ENCODE measurements at regions not wholly inside any gene's neighbourhood (a gene's known extent, or its start where the extent isn't known, plus 50 kb on each side); places are given as distances from the start of the nearest gene placed in this dataset.

DNA sequence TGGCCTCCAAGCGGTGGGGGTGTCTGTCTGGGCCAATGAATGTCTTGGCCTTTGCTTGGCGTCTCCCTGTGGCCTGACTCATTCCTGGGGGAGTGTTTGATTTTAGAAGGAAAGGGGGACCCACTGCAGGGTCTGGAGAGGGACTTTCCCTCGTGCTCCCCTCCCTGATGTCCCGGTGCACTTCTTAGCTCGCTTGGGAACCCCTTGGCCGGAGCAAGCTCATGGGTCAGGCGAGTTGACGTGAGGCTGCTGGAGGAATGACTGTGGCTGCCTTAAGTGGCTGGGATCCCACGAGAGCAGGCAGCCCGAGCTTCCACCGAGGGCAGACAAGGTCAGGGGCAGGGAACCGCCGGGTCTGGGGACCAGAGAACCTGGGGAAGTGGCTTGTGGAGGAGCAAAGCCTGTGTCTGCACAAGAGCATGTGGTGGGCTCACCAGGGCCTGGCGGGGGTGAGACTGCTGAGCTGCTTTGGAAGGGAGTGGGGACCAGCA, 218.4 kb upstream of the C14orf180 start:
- DNase-seq (ENCODE audit: low read depth): no peak
- no peak overlapping the region for H3K4me3 ChIP-seq (ENCODE audit: low read depth, low read length)
- TF ChIP-seq CTCF (IDR thresholded peaks at IDR 0.05; ENCODE audit: control insufficient read depth, extremely low read depth, insufficient read depth): no peak

DNA sequence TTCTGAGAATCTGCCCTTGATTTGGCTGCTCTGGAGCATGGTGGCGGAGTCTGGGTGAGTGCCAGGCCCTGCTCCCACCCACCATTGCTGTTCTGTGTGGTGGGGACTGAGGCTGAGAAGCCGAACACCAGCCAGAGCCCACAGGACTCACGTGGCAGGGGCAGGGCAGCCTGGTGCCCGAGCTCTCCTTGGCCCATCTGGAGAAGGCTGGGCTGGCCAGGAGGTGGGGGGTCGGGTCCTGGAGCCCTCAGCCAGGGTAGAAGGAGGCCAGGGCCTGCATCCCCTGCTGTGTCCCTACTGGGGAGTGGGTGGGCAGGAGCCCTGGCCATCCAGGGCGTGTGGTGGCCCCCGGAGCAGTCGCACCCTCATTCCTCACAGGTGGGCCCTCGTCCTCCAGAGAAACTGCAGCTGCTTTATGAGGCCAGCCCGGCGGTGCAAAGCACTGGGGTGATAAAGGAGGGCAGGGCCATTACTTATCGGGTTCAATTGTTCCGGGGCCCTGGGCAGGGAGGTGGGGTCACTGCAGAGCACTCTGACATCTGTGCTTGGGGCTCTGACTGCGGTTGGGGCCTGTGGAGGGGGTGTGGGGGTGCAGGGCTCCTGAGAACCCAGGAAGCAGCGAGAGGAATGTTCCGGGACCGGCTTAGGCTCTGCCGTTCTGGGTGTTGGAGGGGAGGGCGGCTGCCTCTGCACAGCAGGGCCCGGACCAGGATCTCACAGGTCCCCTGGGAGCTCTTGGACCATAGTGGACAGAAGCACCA, 217.5 kb upstream of the C14orf180 start:
- no peak for TF ChIP-seq CTCF (IDR thresholded peaks at IDR 0.05; ENCODE audit: control insufficient read depth, extremely low read depth, insufficient read depth)
- H3K4me3 ChIP-seq (ENCODE audit: low read depth, low read length): no peak overlapping the region
- no peak for DNase-seq (ENCODE audit: low read depth)

DNA sequence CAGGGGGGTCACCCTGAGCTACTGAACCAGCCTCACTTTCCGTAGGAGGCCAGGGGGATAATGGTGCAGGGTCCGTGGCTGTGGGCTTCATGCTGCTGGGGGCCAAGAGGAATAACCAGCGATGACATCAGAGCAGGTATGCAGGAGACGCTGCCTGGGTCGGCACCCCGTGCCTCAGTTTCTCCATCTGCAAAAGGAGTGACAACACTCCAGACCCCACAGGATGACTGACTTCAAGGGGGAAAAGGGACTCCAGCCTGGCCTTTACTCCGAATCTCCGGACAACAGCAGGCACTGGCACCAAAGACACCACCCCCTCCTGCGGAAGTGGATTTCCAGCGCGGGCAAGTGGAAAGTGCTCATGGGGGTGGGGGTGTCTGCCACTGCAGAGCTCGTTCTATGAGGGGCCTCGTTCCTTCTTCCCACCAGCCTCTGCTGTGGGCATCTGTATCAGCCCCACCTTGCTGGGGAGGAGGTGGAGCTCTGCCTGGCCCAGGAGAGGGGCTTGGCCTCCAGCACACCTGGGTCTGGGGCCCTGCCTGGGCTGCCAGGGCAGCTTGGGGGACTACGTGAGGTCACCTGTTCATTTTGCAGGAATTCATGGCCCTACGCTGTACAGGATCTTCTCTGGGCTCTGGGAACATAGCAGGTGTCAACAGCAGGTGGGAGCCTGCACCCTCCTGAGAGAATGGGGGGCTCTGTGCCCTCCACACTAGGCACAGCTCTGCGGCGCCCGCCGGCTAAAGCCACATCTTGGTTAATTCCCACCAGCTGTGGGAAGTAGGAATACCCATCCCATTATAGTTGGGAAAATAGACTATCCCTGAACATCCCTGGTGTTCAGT, 216.6 kb upstream of the C14orf180 start:
- H3K4me3 ChIP-seq (ENCODE audit: low read depth, low read length): no peak overlapping the region
- DNase-seq (ENCODE audit: low read depth): no peak
- TF ChIP-seq CTCF (IDR thresholded peaks at IDR 0.05; ENCODE audit: control insufficient read depth, extremely low read depth, insufficient read depth): no peak

GRCh38 chr14:104363891-104364760, 215.4 kb upstream of the C14orf180 start:
- no peak for DNase-seq (ENCODE audit: low read depth)
- no peak overlapping the region for H3K4me3 ChIP-seq (ENCODE audit: low read depth, low read length)
- TF ChIP-seq CTCF (IDR thresholded peaks at IDR 0.05; ENCODE audit: control insufficient read depth, extremely low read depth, insufficient read depth): no peak

DNA sequence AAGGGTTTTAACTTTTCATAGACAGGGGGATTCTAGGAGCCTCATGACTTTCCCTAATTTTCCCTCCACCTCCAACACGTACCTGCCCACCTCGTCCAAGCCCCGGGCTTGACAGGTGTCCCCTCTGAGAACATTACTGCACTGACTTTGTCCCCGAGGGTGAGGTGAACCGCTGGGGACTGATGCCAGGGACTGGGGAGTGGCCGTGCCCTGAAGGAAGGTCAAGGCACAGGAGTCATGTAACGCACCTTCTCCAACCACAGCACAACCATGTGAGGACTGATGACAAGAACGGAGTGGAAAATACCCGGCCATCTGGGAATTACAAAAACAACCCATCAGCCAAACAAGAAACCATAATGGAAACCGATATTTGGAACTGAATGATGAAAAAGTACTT, 214.7 kb upstream of the C14orf180 start:
- H3K4me3 ChIP-seq (ENCODE audit: low read depth, low read length): no peak overlapping the region
- TF ChIP-seq CTCF (IDR thresholded peaks at IDR 0.05; ENCODE audit: control insufficient read depth, extremely low read depth, insufficient read depth): no peak
- DNase-seq (ENCODE audit: low read depth): no peak

Measured in LNCaP clone FGC (cell line).